Prostate gland (tissue), 2 donors: ENCODE measurements at regions not wholly inside any gene's neighbourhood (a gene's known extent, or its start where the extent isn't known, plus 50 kb on each side); places are given as distances from the start of the nearest gene placed in this dataset.

ENCODE experiments used
- DNase-seq: peaks from one replicate; pipeline ENCODE4 v3.0.0-alpha.2; 2019; ENCODE audit warnings: low spot score
- H3K27ac ChIP-seq, 2 donors: fragments of 200-600 bp; sonication (generic); 2 replicates each; pipeline ENCODE4 v1.5.1; 2017 to 2019
- H3K27me3 ChIP-seq: fragments of 200-600 bp; sonication (generic); replicated peaks from 2 replicates; pipeline ENCODE4 v1.5.1; 2019; ENCODE audit not compliant: insufficient read depth
- H3K36me3 ChIP-seq, 2 donors: fragments of 200-600 bp; sonication (generic); 1 replicate in 1 of 2; 2 replicates in 1 of 2; pipeline versions ENCODE4 v1.5.1 to v1.8.1; 2017 to 2019
- H3K4me1 ChIP-seq: fragments of 200-600 bp; sonication (generic); replicated peaks from 2 replicates; pipeline ENCODE4 v1.5.1; 2019
- H3K4me3 ChIP-seq, 2 donors: fragments of 200-600 bp; sonication (generic); 2 replicates each; pipeline ENCODE4 v1.5.1; 2017 to 2019
- H3K9me3 ChIP-seq: fragments of 200-600 bp; sonication (generic); 2 replicates; pipeline ENCODE4 v1.5.1; 2017
- POLR2A ChIP-seq: fragments of 450-650 bp; IDR thresholded peaks from one replicate; pipeline ENCODE4 v1.6.1; 2016; ENCODE audit warnings: antibody characterized with exemption, mild to moderate bottlenecking
- POLR2AphosphoS5 ChIP-seq: sonication (generic); formaldehyde crosslinking; IDR thresholded peaks from one replicate; pipeline ENCODE4 v1.6.1; 2017; ENCODE audit warnings: antibody characterized with exemption
- WGBS: methylation state at CpG from one replicate; pipeline ENCODE4 v1.1.5; 2018; 5-methylcytosine and 5-hydroxymethylcytosine counted together
- intact Hi-C: fragments of 100-400 bp; cut with DNase I; formaldehyde crosslinking; loops from one replicate; pipeline ENCODE4 v1.14.2; 2022
- TF ChIP-seq, protein P1 (sequence below), 4 experiments: fragments of 200-600 bp in 2 of 4; fragments of 450-650 bp in 2 of 4; sonication (generic) in 2 of 4; IDR thresholded peaks; 1 replicate in 3 of 4; 2 replicates in 1 of 4; pipeline ENCODE4 v1.5.1; 2016 to 2019; ENCODE audit warnings: antibody characterized with exemption in 4 of 4, mild to moderate bottlenecking in 2 of 4, moderate library complexity in 2 of 4

DNA sequence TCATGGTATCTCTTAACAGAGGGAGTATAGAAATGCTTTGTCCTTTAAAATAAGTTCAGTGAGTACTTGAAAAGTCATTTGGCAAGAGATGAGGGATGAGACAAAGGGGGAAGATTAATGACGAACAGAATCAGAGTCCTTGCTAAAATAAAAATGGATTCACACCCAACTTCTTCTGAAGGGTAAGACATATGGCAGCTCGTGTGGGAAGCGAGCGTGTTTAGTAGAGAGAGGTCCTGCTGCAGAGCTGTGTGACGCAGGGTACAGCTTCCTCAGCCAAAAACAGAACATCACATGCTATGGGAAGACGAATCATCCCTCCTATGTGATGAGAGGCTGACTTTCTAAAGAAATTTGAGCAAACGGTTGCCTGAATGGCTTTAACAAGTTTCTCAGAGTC lies 158.5 kb upstream of the LMO4 start:
- 60% methylated on average over 7 of the region's 7 CpGs for WGBS
- H3K27ac ChIP-seq: no peak overlapping the region

DNA sequence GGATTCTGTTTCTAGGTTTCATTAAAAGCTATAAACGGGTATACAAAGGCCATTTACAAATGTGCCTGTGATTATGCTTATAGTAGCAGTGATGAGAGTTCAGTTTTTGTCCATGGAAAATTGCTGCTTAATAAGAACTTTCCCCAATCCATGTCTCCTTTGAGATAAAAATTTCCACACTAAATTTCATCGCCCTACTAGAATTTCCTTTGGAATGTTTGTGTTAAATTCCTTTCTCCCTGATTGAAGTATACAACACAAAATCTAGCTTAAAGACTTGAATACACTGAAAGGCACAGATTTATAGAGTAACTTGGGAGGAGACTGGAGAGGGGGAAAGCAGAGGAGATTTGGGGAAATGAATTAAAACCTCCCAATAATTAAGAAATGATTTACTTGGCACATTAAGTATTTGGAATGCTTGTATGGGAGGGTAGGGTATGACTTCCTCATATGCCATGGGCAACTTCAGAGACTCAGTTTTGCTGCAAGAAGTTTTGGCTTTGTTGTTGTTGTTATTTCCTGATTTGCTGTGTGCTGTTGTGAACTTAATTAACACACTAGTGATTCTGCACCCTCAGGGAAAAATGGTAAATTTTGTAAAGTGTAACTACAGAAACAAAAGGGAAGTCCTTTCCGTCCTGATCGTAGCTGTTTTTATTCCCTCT lies 157.6 kb upstream of the LMO4 start:
- Histone ChIP-seq H3K4me1 (no peaks in the 10 kb centered on the region), H3K36me3 (no peaks in the 10 kb centered on the region), H3K27ac (no peak overlapping the region), H3K4me3 (no peak overlapping the region), H3K9me3 (no peaks in the 10 kb centered on the region), H3K27me3 (no peaks in the 10 kb centered on the region)
- 87% methylated on average over 4 of the region's 4 CpGs for WGBS
- intact Hi-C loops: no loop called here
- TF ChIP-seq, protein P1, sequence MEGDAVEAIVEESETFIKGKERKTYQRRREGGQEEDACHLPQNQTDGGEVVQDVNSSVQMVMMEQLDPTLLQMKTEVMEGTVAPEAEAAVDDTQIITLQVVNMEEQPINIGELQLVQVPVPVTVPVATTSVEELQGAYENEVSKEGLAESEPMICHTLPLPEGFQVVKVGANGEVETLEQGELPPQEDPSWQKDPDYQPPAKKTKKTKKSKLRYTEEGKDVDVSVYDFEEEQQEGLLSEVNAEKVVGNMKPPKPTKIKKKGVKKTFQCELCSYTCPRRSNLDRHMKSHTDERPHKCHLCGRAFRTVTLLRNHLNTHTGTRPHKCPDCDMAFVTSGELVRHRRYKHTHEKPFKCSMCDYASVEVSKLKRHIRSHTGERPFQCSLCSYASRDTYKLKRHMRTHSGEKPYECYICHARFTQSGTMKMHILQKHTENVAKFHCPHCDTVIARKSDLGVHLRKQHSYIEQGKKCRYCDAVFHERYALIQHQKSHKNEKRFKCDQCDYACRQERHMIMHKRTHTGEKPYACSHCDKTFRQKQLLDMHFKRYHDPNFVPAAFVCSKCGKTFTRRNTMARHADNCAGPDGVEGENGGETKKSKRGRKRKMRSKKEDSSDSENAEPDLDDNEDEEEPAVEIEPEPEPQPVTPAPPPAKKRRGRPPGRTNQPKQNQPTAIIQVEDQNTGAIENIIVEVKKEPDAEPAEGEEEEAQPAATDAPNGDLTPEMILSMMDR (IDR thresholded peaks at IDR 0.05): no peak
- no peak for TF ChIP-seq POLR2A
- no peak for TF ChIP-seq POLR2AphosphoS5
- no peak for DNase-seq

More for the DNA sequence above, 158.5 kb upstream of the LMO4 start:
- TF ChIP-seq, protein P1 (IDR thresholded peaks at IDR 0.05): no peak
- TF ChIP-seq POLR2A (no peak), POLR2AphosphoS5 (no peak)
- Histone ChIP-seq H3K36me3 (no peaks in the 10 kb centered on the region), H3K4me1 (no peaks in the 10 kb centered on the region), H3K9me3 (no peaks in the 10 kb centered on the region), H3K27me3 (no peaks in the 10 kb centered on the region), H3K4me3 (no peak overlapping the region)
- intact Hi-C loops: no loop called here
- no peak for DNase-seq

DNA sequence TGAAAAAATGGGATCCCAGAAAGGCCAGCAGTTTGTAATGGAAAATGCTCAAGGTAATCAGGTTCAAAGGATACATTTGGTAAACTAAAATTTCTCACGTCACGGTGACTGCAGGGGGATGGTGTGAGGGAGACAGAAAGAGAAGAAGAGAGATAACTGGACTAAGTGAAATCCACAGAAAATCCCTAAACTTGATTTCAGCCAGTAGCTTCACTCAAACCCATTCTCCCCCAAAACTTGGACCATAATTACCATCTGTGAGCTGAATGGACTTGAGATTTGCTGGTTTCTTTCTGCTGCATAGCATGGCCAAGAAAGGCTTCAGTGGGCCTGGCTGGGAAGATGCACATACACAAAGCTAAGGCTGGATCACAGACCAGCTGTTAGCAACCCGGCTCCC lies 155.4 kb upstream of the LMO4 start:
- TF ChIP-seq, protein P1 (IDR thresholded peaks at IDR 0.05): no peak
- TF ChIP-seq POLR2AphosphoS5 (no peak), POLR2A (no peak)
- Histone ChIP-seq H3K36me3 (no peaks in the 10 kb centered on the region), H3K4me3 (no peak overlapping the region), H3K27me3 (no peaks in the 10 kb centered on the region), H3K9me3 (no peaks in the 10 kb centered on the region), H3K27ac (no peak overlapping the region), H3K4me1 (no peaks in the 10 kb centered on the region)
- no peak for DNase-seq
- intact Hi-C loops: no loop called here
- 93% methylated on average over 3 of the region's 3 CpGs for WGBS

- intact Hi-C loops: no loop called here
- no peaks in the 10 kb centered on the region for H3K4me1 ChIP-seq
- TF ChIP-seq POLR2A: no peak
- TF ChIP-seq POLR2AphosphoS5: no peak
- TF ChIP-seq, protein P1 (IDR thresholded peaks at IDR 0.05): no peak
- no peak overlapping the region for H3K27ac ChIP-seq
- no peaks in the 10 kb centered on the region for H3K9me3 ChIP-seq
- 54% methylated on average over 2 of the region's 2 CpGs for whole genome bisulfite sequencing
- no peak overlapping the region for H3K4me3 ChIP-seq
- no peaks in the 10 kb centered on the region for H3K36me3 ChIP-seq
- no peaks in the 10 kb centered on the region for H3K27me3 ChIP-seq
- DNase-seq: no peak
These were observed 153.9 kb upstream of the LMO4 start for GRCh38 chr1:87174724-87175245.

DNA sequence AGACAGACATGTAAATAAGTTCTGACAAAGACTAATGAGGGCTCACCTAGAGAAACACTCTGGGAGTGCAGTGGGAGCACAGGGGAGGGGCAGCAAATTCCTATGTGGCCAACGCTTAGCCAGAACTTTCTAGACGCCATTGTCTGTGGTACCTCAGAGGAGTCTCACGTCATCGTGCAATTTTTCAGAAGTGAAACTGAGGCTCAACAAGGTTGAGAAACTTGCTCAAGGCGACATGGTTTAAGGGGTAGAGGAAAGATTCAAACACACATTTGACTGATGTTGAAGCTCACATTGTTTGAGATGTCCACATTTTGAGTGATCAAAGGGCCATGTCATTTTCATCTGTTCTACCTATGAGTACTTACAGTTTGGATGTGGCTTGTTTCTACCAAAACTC lies 152.6 kb upstream of the LMO4 start:
- intact Hi-C loops: no loop called here
- no peaks in the 10 kb centered on the region for H3K27me3 ChIP-seq
- WGBS: 81% methylated on average over 5 of the region's 5 CpGs
- H3K27ac ChIP-seq: no peak overlapping the region
- H3K9me3 ChIP-seq: no peaks in the 10 kb centered on the region
- H3K36me3 ChIP-seq: no peaks in the 10 kb centered on the region
- TF ChIP-seq POLR2A: no peak
- TF ChIP-seq, protein P1 (IDR thresholded peaks at IDR 0.05): no peak
- no peak for TF ChIP-seq POLR2AphosphoS5
- H3K4me1 ChIP-seq: no peaks in the 10 kb centered on the region
- H3K4me3 ChIP-seq: no peak overlapping the region
- no peak for DNase-seq
